HG03103 (cell line): ENCODE measurements at regions not wholly inside any gene's neighbourhood (a gene's known extent, or its start where the extent isn't known, plus 50 kb on each side); places are given as distances from the start of the nearest gene placed in this dataset.
A peak's percentile ranks its signal among the peaks of the same experiment; 100 is the strongest.

Experiments
- ATAC-seq: cut with Tn5 transposase; IDR thresholded peaks from one replicate; pipeline ENCODE4 v1.9.1; 2021; ENCODE audit warnings: low read depth; ENCODE audit not compliant: unreplicated experiment

DNA sequence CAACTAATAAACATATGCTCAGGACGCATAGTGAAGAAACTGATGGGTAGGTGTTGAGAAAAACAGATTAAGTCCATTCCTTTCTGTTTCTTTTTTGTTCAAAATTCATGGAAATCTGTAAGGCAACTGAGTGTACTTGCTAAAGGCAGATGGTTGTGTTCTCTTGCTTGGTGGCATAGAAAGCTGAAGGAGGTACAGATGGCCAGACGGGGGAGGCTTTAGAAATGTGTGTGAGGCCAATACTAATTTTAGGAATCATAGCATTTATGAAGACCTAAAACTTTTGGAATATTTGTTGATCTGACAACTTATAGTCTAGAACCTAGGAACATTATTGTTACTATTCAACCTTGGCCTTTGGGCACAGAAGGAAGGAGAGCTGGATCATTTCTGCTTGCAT is 56.8 kb upstream of the EMCN start:
- no peak for ATAC-seq

DNA sequence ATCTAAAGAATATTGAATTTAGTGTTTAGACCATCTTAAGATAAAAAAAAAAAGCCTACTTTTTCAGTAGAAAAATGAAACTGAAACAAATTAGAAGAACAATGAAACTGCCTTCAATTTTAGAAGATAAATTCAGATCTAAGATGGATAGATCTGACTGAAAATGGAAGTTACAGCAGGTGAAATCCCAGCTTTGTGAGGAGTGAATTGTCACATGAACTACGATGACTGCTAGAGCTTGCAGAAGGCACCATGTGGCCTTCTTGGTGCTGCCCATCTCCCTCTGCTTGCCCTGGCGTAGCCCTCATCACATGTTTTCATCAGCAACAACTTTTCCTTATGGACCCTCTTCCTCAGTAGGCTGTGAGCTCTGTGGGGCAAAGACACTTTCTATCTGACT is 51.4 kb upstream of the EMCN start:
- ATAC-seq = peak; percentile 69
